GM18861 (cell line): ENCODE measurements at regions not wholly inside any gene's neighbourhood (a gene's known extent, or its start where the extent isn't known, plus 50 kb on each side); places are given as distances from the start of the nearest gene placed in this dataset.
"Not testable (repeated sequence)": the region's sequence is repeated elsewhere in the genome, so short reads cannot be mapped to it uniquely, and the experiment has no call there.

Source experiments
- ATAC-seq: cut with Tn5 transposase; IDR thresholded peaks from one replicate; pipeline ENCODE4 v1.9.1; 2021; ENCODE audit not compliant: unreplicated experiment

- ATAC-seq = no peak
Observed at GRCh38 chr4:174401471-174402130, 117.9 kb downstream of the CEP44 start.

DNA sequence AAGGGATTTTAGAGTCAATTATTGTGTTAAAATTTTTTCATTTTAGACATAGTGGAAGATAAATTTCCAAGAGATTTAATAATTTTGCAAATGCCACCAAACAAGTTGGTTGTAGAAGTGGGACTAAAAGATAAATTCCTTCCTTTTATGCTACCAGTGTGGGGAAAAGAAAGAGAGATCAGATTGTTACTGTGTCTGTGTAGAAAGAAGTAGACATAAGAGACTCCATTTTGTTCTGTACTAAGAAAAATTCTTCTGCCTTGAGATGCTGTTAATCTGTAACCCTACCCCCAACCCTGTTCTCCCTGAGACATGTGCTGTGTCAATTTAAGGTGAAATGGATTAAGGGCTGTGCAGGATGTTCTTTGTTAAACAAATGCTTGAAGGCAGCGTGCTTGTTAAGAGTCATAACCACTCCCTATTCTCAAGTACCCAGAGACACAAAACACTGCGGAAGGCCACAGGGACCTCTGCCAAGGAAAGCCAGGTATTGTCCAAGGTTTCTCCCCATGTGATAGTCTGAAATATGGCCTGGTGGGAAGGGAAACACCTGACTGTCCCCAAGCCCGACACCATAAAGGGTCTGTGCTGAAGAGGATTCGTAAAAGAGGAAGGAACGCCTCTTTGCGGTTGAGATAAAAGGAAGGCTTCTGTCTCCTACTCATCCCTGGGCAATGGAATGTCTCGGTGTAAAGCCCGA is 117.0 kb downstream of the CEP44 start:
- ATAC-seq = not testable (repeated sequence)

GRCh38 chr4:174398728-174399127 is 115.0 kb downstream of the CEP44 start:
- no peak for ATAC-seq

- no peak for ATAC-seq
Observed at GRCh38 chr4:174397366-174398155, 113.8 kb downstream of the CEP44 start.

DNA sequence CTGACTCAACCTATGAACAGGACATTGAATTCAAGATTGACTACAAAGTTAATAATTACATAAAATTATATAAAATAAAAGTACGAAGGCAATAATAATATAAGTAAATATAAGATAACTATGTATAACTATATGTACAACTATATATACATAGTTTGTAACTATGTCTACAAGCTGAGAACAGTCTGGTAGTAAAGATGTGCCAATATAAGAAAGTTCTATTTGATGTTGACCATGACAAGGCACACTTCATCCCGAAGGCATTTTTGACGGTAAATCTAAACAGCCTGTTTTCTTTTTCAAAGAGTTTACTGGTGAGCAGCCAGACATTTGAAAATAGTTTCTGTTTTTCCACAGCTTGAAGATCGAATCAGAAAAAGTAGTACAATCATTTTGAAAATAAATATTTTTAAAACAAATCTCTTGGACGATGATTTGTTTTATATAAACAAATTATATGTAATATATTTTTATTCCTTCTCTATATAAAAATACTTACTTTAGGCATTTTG is 112.9 kb downstream of the CEP44 start:
- ATAC-seq = no peak

GRCh38 chr4:174394915-174395314 is 111.2 kb downstream of the CEP44 start:
- no peak for ATAC-seq

DNA sequence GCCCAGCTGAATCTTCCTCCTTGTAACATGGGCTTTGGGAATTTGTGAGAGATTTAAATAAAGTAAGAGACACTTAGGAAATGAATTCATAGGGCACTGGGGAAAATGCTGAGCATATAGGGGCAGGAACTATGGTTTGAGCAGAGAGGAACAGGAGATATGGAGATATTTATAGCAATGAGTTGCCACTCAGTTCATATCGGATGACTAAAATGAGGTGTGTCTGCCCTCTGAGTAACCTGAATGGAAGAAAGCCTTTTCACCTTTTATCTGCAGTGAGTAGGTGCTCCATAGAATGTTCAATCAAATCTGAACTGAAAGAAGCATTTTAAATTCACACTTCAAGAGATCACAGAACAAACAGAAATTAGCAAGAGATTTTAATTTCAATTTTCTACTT is 105.7 kb downstream of the CEP44 start:
- no peak for ATAC-seq

- ATAC-seq = no peak
Observed at GRCh38 chr4:174388461-174389145, 104.9 kb downstream of the CEP44 start.

DNA sequence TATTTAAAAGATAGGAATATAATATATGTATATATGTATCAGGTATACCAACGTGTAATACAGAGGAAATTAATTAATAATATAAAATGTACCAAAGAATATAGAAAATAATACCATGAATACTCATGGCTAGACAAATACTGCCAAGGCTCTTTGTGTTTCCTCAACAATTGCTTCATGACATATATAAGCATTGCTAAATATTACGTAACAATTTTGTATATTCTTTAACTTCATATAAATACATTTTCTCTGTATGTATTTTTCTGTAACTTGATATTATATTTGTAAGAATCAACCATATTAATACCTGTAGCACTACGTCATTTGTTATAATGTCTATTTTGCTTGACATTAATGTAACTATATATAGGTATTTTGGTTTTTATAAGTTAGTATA is 104.0 kb downstream of the CEP44 start:
- ATAC-seq = no peak

DNA sequence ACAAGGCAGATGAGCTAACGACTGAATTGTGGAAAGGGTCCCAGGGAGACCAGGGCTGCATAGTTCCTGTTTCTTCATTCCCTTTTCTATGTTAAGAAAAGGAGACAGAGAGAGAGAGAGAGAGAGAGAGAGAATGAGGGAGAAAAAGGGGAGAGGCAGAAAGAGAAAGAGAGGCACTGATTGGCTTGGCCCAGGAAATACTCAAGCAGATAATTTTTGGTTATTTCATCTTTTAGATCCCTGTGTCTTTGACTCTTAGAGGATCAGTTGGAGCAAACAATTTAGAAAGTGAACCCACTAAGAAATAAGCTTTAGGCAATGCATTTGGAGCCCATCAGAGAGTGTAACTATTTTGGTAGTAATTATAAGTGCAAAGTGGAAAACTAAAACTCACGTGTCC is 103.4 kb downstream of the CEP44 start:
- no peak for ATAC-seq

- no peak for ATAC-seq
Observed at GRCh38 chr4:174383783-174384182, 100.1 kb downstream of the CEP44 start.

GRCh38 chr4:174382938-174383605 is 99.4 kb downstream of the CEP44 start:
- ATAC-seq = not testable (repeated sequence)
